BLaER1 treated with 17β-estradiol and CSF1 and Interleukin-3, amounts not matched to agents 10 nM and 100 nM (cell line): ENCODE measurements at regions not wholly inside any gene's neighbourhood (a gene's known extent, or its start where the extent isn't known, plus 50 kb on each side); places are given as distances from the start of the nearest gene placed in this dataset.

Experiments used
- H3K27ac ChIP-seq, 11 experiments: shearing (Covaris generic); formaldehyde crosslinking; 2 replicates each; pipeline ENCODE4 v1.8.1; 2022
- H3K27me3 ChIP-seq, 11 experiments: shearing (Covaris generic); formaldehyde crosslinking; 2 replicates each; pipeline ENCODE4 v1.8.1; 2022
- H3K36me3 ChIP-seq, 11 experiments: shearing (Covaris generic); formaldehyde crosslinking; 2 replicates each; pipeline ENCODE4 v1.8.1; 2022
- H3K4me1 ChIP-seq, 10 experiments: shearing (Covaris generic); formaldehyde crosslinking; 2 replicates each; pipeline ENCODE4 v1.8.1; 2022
- H3K4me2 ChIP-seq, 11 experiments: shearing (Covaris generic); formaldehyde crosslinking; 2 replicates each; pipeline ENCODE4 v1.8.1; 2022
- H3K4me3 ChIP-seq, 10 experiments: shearing (Covaris generic); formaldehyde crosslinking; 2 replicates each; pipeline ENCODE4 v1.8.1; 2022
- H3K9ac ChIP-seq, 11 experiments: shearing (Covaris generic); formaldehyde crosslinking; 2 replicates each; pipeline ENCODE4 v1.8.1; 2022
- H3K9me3 ChIP-seq, 11 experiments: shearing (Covaris generic); formaldehyde crosslinking; replicated peaks in 1 of 11; 2 replicates each; pipeline ENCODE4 v1.8.1; 2022
- H4K20me1 ChIP-seq, 11 experiments: shearing (Covaris generic); formaldehyde crosslinking; 2 replicates each; pipeline ENCODE4 v1.8.1; 2022
- Cebpa-rat ChIP-seq, 11 experiments: shearing (Covaris generic); IDR thresholded peaks; 2 replicates each; pipeline ENCODE4 v1.8.1; 2022

GRCh38 chr3:8825153-8825825 is 55.9 kb upstream of the OXTR start:
- Histone ChIP-seq H3K36me3 (peaks cover 0 to 13% (median 3%) of the 10 kb centered on the region in 11 experiments; a peak in 8 of 22 replicates), H4K20me1 (no peaks in the 10 kb centered on the region), H3K27ac (no peak overlapping the region), H3K4me2 (no peak overlapping the region), H3K9ac (no peak overlapping the region), H3K4me3 (no peak overlapping the region), H3K4me1 (no peaks in the 10 kb centered on the region), H3K9me3 (peaks cover 4 to 21% (median 11%) of the 10 kb centered on the region in 11 experiments), H3K27me3 (no peaks in the 10 kb centered on the region)
- TF ChIP-seq Cebpa-rat (IDR thresholded peaks at IDR 0.05), result no peak

DNA sequence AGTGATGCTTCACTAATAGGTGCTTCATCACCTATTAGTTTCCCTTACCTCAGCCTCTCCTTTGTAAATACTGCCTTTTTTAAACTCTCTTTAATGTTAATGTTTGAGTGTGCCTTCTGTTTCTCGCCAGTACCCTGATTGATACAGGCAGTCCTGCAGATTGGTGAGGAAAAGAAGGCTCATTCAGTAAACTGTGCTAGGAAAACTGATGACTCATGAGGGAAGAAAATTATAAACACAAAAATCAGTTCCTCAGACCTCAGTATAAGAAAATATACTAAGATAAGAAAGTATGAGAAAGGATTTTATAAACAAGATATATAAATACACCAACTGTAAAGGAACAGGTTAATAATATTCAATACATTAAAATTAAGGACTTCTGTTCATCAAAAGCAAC is 54.8 kb upstream of the OXTR start:
- no peak overlapping the region for H3K4me2 ChIP-seq
- no peaks in the 10 kb centered on the region for H3K4me1 ChIP-seq
- H3K9me3 ChIP-seq, result peaks cover 14 to 32% (median 21%) of the 10 kb centered on the region in 11 experiments
- TF ChIP-seq Cebpa-rat (IDR thresholded peaks at IDR 0.05), result no peak
- H3K36me3 ChIP-seq, result peaks cover 4 to 24% (median 13%) of the 10 kb centered on the region in 11 experiments; a peak in 16 of 22 replicates
- H3K27me3 ChIP-seq, result no peaks in the 10 kb centered on the region
- H3K9ac ChIP-seq, result no peak overlapping the region
- no peaks in the 10 kb centered on the region for H4K20me1 ChIP-seq
- H3K4me3 ChIP-seq, result no peak overlapping the region
- no peak overlapping the region for H3K27ac ChIP-seq

DNA sequence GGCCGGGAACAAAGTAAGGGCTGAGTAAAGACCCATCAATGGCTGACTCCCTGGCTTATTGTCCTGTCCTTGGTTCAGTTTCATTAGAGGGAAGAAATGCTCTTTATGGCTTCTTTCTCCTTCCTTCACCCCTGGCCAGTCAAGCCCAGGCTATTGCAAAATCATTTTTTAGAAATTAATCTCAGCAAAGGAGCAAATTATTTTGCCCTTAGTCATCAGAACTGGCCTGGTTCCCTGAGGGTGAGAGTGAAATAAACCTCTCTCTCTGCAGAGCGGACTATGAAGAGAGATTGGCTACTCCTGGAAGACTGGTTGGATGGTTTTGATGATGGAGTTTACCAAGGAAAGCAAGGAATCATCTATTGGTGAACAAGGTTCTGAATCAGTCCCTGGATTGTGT is 52.7 kb upstream of the OXTR start:
- H4K20me1 ChIP-seq, result no peaks in the 10 kb centered on the region
- no peak overlapping the region for H3K27ac ChIP-seq

More for the DNA sequence above, 52.7 kb upstream of the OXTR start:
- peaks cover 33 to 51% (median 41%) of the 10 kb centered on the region in 11 experiments for H3K9me3 ChIP-seq
- H3K4me1 ChIP-seq, result no peaks in the 10 kb centered on the region
- H3K36me3 ChIP-seq, result peaks cover 12 to 41% (median 22%) of the 10 kb centered on the region in 11 experiments; a peak in 16 of 22 replicates
- H3K4me2 ChIP-seq, result no peak overlapping the region
- no peak overlapping the region for H3K4me3 ChIP-seq
- no peaks in the 10 kb centered on the region for H3K27me3 ChIP-seq
- TF ChIP-seq Cebpa-rat (IDR thresholded peaks at IDR 0.05), result no peak
- no peak overlapping the region for H3K9ac ChIP-seq
